MM.1S (cell line): ENCODE measurements at regions not wholly inside any gene's neighbourhood (a gene's known extent, or its start where the extent isn't known, plus 50 kb on each side); places are given as distances from the start of the nearest gene placed in this dataset.

Source experiments
- DNase-seq: peaks from one replicate; pipeline ENCODE4 v3.0.0-alpha.2; 2015
- H2AFZ ChIP-seq: fragments of 300-600 bp; sonication (generic); 2 replicates; pipeline ENCODE4 v1.6.0; 2016; ENCODE audit warnings: antibody characterized with exemption, low read length
- H3F3A ChIP-seq: fragments of 300-600 bp; sonication (generic); 2 replicates; pipeline ENCODE4 v1.6.1; 2016; ENCODE audit warnings: mild to moderate bottlenecking, antibody characterized with exemption, low read length, moderate library complexity, mixed read lengths; ENCODE audit not compliant: insufficient read depth
- H3K27ac ChIP-seq: fragments of 300-600 bp; sonication (generic); 2 replicates; pipeline ENCODE4 v1.5.1; 2016; ENCODE audit warnings: mild to moderate bottlenecking, low read length
- H3K27me3 ChIP-seq: fragments of 300-600 bp; sonication (generic); replicated peaks from 2 replicates; pipeline ENCODE4 v1.6.0; 2016; ENCODE audit warnings: low read length; ENCODE audit not compliant: insufficient read depth
- H3K36me3 ChIP-seq: fragments of 300-600 bp; sonication (generic); replicated peaks from 2 replicates; pipeline ENCODE4 v1.6.1; 2016; ENCODE audit warnings: mild to moderate bottlenecking, low read length, mixed read lengths; ENCODE audit not compliant: insufficient read depth
- H3K4me1 ChIP-seq: fragments of 300-600 bp; sonication (generic); 2 replicates; pipeline ENCODE4 v1.6.1; 2016; ENCODE audit warnings: low read length, mixed read lengths
- H3K4me2 ChIP-seq: fragments of 300-600 bp; sonication (generic); 2 replicates; pipeline ENCODE4 v1.6.0; 2016; ENCODE audit warnings: low read depth, low read length
- H3K4me3 ChIP-seq: fragments of 300-600 bp; sonication (generic); 2 replicates; pipeline ENCODE4 v1.5.1; 2016; ENCODE audit warnings: low read length, mixed read lengths
- H3K79me2 ChIP-seq: fragments of 300-600 bp; sonication (generic); 2 replicates; pipeline ENCODE4 v1.6.1; 2016; ENCODE audit warnings: mixed run types, low read length, mixed read lengths
- H3K9ac ChIP-seq: fragments of 300-600 bp; sonication (generic); 2 replicates; pipeline ENCODE4 v1.6.1; 2016; ENCODE audit warnings: low read length, mixed read lengths
- H3K9me2 ChIP-seq: fragments of 300-600 bp; sonication (generic); replicated peaks from 2 replicates; pipeline ENCODE4 v1.6.1; 2016; ENCODE audit warnings: mild to moderate bottlenecking, low read length, mixed read lengths; ENCODE audit not compliant: insufficient read depth
- H3K9me3 ChIP-seq: fragments of 300-600 bp; sonication (generic); replicated peaks from 2 replicates; pipeline ENCODE4 v1.6.1; 2016; ENCODE audit warnings: mild to moderate bottlenecking, low read length, mixed read lengths; ENCODE audit not compliant: insufficient read depth
- H4K20me1 ChIP-seq: fragments of 300-600 bp; sonication (generic); 2 replicates; pipeline ENCODE4 v1.6.1; 2016; ENCODE audit warnings: mild to moderate bottlenecking, low read length, moderate library complexity, mixed read lengths; ENCODE audit not compliant: insufficient read depth
- CTCF ChIP-seq: fragments of 300-600 bp; sonication (generic); IDR thresholded peaks from 2 replicates; pipeline ENCODE4 v1.5.1; 2016; ENCODE audit warnings: antibody characterized with exemption, low read length, mixed read lengths
- EZH2 ChIP-seq: fragments of 300-600 bp; sonication (generic); optimal IDR thresholded peaks from 2 replicates; pipeline ENCODE3; 2017; ENCODE audit warnings: low read depth, mild to moderate bottlenecking, antibody characterized with exemption, low read length, mixed read lengths
- EZH2phosphoT487 ChIP-seq: fragments of 300-600 bp; sonication (generic); IDR thresholded peaks from 2 replicates; pipeline ENCODE4 v1.6.1; 2018; ENCODE audit warnings: antibody characterized with exemption, low read length

GRCh38 chr10:85265121-85265520, 936.7 kb downstream of the CCSER2 start:
- no peaks in the 10 kb centered on the region for H3K9me2 ChIP-seq
- H3K4me2 ChIP-seq, result no peak overlapping the region
- no peaks in the 10 kb centered on the region for H3F3A ChIP-seq
- no peak overlapping the region for H2AFZ ChIP-seq
- TF ChIP-seq CTCF (no peak), EZH2phosphoT487 (no peak), EZH2 (no peak)
- H4K20me1 ChIP-seq, result no peaks in the 10 kb centered on the region
- no peaks in the 10 kb centered on the region for H3K4me1 ChIP-seq
- no peak overlapping the region for H3K4me3 ChIP-seq
- H3K9me3 ChIP-seq, result no peaks in the 10 kb centered on the region
- H3K27ac ChIP-seq, result no peak overlapping the region
- H3K36me3 ChIP-seq, result no peaks in the 10 kb centered on the region
- no peaks in the 10 kb centered on the region for H3K27me3 ChIP-seq
- H3K9ac ChIP-seq, result no peak overlapping the region
- DNase-seq, result no peak
- H3K79me2 ChIP-seq, result no peaks in the 10 kb centered on the region

DNA sequence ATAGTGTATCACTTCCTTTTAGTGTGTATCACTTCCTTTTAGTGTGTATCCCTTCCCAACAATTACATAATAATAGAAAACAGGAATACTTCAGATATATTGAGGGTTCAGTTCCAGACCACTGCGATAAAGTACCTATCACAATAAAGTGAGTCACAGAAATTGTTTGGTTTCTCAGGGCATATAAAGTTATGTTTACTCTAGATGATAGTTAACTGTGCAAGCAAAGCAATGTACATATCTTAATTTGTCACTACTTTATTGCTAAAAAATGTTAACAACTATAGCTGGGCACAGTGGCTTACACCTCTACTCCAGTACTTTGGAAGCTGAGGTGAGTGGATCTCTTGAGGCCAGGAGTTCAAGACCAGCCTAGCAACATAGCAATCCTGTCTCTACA, 938.4 kb downstream of the CCSER2 start:
- H3K27me3 ChIP-seq, result no peaks in the 10 kb centered on the region
- no peak overlapping the region for H2AFZ ChIP-seq
- no peak overlapping the region for H3K4me2 ChIP-seq
- no peak overlapping the region for H3K27ac ChIP-seq
- no peaks in the 10 kb centered on the region for H3F3A ChIP-seq
- no peak overlapping the region for H3K9ac ChIP-seq
- no peak overlapping the region for H3K4me3 ChIP-seq
- TF ChIP-seq EZH2 (no peak), EZH2phosphoT487 (no peak), CTCF (no peak)
- no peaks in the 10 kb centered on the region for H3K36me3 ChIP-seq
- no peaks in the 10 kb centered on the region for H3K79me2 ChIP-seq
- H3K9me2 ChIP-seq, result no peaks in the 10 kb centered on the region
- H3K9me3 ChIP-seq, result no peaks in the 10 kb centered on the region
- H3K4me1 ChIP-seq, result no peaks in the 10 kb centered on the region
- H4K20me1 ChIP-seq, result no peaks in the 10 kb centered on the region
- DNase-seq, result no peak

GRCh38 chr10:85280014-85280413, 951.6 kb downstream of the CCSER2 start:
- Histone ChIP-seq H3K36me3 (no peaks in the 10 kb centered on the region), H3K9me3 (no peaks in the 10 kb centered on the region), H3K9me2 (no peaks in the 10 kb centered on the region), H3K4me2 (no peak overlapping the region), H3F3A (no peaks in the 10 kb centered on the region), H3K9ac (no peak overlapping the region), H4K20me1 (no peaks in the 10 kb centered on the region), H2AFZ (no peak overlapping the region), H3K4me3 (no peak overlapping the region), H3K27me3 (no peaks in the 10 kb centered on the region), H3K4me1 (no peaks in the 10 kb centered on the region), H3K27ac (no peak overlapping the region), H3K79me2 (no peaks in the 10 kb centered on the region)
- DNase-seq, result no peak
- TF ChIP-seq EZH2 (no peak), EZH2phosphoT487 (no peak), CTCF (no peak)
